NB4 (cell line): ENCODE measurements at regions not wholly inside any gene's neighbourhood (a gene's known extent, or its start where the extent isn't known, plus 50 kb on each side); places are given as distances from the start of the nearest gene placed in this dataset.

Source experiments
- CTCF ChIP-seq: IDR thresholded peaks from one replicate; pipeline ENCODE4 v1.5.1; 2012; ENCODE audit warnings: low read depth, low read length
- MAX ChIP-seq: IDR thresholded peaks from 2 replicates; pipeline ENCODE4 v1.6.1; 2011; ENCODE audit warnings: low read depth, low read length
- MYC ChIP-seq: IDR thresholded peaks from 2 replicates; pipeline ENCODE4 v1.6.1; 2011; ENCODE audit warnings: low read depth, low read length
- POLR2A ChIP-seq: IDR thresholded peaks from 2 replicates; pipeline ENCODE4 v1.6.1; 2011; ENCODE audit warnings: mild to moderate bottlenecking; ENCODE audit not compliant: insufficient read length; ENCODE audit errors: extremely low read depth

GRCh38 chr9:28407351-28407750, 834.1 kb upstream of the C9orf72 start:
- TF ChIP-seq CTCF (no peak), POLR2A (no peak), MAX (no peak), MYC (no peak)
